ENCODE measurements at regions not wholly inside any gene's neighbourhood (a gene's known extent, or its start where the extent isn't known, plus 50 kb on each side); places are given as distances from the start of the nearest gene placed in this dataset.

GRCh38 chr5:77144837-77145139, 57.7 kb upstream of the ZBED3 start:
- no peak for TF ChIP-seq CTCF (IDR thresholded peaks at IDR 0.05)
- no peak for TF ChIP-seq POLR2A (IDR thresholded peaks at IDR 0.05)
